GM18511 (cell line): ENCODE measurements at regions not wholly inside any gene's neighbourhood (a gene's known extent, or its start where the extent isn't known, plus 50 kb on each side); places are given as distances from the start of the nearest gene placed in this dataset.

Source experiments
- ATAC-seq: cut with Tn5 transposase; IDR thresholded peaks from one replicate; pipeline ENCODE4 v1.9.1; 2021; ENCODE audit warnings: mild to moderate bottlenecking, moderate library complexity; ENCODE audit not compliant: unreplicated experiment

DNA sequence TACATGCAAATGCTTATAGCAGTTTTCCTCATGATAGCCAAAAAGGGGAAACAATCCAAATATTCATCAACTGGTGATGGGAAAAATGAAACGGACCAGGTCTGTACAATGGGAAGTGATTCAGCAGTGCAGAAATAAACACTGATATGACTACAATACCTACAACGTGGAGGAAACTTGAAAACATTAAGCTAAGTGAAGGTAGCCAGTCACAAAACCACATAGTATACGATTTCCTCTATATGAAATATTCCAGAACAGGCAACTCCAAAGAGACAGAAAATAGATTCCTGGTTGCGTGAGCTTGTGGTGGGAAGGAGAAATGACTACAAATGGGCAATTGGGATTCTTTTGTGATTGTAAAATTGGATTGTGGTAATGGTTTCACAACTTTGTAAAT, 263.1 kb upstream of the PITRM1 start:
- no peak for ATAC-seq

DNA sequence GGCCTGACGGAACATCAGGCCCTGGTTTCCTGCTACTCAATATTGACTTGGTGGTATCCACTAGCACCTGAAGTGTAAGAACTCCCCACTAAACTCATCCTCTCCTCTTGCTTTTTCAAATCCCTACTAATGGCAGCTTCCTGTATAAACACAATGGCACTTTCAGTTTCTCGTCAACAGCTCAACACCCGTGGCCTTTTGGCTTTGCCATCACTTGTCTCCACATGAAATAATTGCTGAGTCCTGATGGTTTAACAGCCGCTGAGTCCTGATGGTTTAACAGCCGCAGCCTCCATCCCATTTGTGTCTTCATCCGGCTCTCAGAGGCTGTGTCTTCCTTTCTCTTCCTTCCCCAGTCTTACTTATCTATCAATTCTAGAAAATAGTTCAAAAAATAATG, 261.4 kb upstream of the PITRM1 start:
- no peak for ATAC-seq

DNA sequence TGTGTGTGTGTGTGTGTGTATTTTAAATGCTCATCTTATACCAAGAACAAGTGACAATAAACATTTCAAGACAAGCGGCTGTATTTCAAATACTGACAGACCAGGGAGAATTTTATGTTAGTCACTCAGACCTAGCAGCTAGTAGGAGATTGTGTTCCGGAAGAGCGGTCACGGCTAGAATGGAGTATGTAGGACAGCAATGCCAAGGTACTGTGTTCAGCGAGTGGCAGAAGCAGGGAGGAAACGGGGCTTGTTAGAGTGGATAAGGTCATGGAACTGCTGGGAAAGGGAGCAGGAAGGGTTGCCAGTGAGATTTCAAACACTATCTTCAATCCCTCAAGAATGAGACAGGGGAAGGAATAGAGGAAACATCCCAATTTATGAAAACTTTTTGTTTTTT, 260.5 kb upstream of the PITRM1 start:
- no peak for ATAC-seq

DNA sequence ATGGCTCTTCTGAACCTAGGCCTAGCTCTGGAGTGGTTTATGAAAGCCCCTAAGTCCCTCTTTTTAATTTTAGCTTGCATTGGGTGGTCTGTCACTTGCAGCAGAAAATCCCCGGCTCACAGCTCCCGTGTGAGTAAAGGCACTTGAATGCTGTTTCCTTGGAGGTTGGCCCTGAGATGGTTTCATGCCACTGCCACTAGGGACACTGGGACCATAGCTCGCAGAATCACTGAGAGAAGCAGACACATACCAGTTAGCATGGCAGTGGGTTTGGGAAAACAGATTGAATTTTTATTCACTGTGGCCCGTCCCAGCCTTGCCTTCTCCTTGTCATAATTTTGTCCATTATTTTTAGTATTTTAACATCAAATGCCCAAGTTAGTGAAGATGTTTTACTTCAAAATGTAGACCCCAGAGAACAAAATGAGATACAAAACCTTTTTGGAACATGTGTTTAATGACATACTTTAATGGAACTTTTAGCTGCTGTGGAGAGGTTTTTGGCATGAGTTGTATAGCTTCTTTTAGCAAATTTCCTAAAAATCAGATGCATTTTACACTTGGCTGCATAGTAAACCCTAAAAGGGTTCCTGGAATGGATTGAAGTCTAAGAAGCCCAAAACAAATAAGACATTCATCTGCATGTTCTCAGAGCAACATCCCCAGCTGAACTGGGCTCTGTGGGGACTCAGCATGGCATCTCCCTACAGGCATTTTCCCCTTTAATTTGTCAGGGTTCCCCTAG, 259.7 kb upstream of the PITRM1 start:
- ATAC-seq, result no peak

DNA sequence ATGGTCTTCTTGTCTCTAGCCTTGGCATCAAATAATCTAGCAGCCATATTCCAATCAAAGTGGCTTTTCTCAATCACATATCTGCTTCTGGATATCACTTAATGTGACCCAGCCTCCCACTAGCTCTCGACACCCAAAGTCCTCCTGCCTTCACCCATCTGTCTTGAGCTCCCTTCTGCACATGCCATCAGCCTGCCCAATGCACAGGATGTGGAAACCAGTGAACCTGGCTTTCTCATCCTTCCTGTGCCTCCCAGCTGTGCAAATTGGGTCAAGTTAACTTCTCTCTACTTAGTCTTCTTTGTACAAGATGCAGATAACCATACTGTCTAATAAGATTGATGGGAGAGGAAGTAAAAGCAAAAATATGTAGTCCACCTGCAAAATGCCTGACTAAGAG, 257.9 kb upstream of the PITRM1 start:
- no peak for ATAC-seq

DNA sequence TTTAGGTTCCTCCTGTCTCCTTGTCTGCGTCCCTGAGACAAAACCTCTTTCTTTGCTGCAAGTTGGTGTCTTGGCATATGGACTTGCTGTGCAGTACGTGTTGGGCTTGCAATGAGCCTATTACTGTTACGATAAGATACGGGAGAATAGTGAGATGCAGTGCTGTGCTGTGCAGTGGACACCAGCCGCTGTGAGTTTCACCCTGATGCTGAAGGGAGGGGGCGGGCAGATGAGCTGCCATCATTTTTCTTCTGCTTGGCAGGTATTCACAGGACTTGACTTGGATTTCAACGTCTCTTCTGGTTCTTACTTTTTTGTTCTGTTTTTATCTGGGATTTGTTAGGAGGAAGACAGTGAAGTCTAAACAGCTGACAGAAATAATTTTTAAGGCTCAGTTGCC, 257.1 kb upstream of the PITRM1 start:
- ATAC-seq, result no peak

DNA sequence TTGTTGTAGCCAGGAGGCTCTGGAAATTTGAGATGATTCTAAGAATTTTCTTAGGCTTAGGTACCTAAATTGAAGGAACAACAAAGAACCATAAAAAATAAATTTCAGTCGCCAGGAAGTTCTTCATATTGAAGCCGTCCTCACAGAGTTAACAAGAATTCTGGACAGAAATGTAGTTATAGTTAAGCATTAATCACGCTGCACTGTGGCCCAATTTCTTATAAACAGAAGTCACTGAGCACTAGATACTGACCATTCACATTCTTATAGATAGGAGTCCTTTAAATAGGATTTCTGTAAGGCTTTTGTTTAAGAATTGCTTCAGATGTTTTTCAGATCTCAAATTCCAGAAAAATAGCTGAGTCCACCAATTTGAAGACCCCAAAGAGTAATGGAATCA, 256.2 kb upstream of the PITRM1 start:
- no peak for ATAC-seq

DNA sequence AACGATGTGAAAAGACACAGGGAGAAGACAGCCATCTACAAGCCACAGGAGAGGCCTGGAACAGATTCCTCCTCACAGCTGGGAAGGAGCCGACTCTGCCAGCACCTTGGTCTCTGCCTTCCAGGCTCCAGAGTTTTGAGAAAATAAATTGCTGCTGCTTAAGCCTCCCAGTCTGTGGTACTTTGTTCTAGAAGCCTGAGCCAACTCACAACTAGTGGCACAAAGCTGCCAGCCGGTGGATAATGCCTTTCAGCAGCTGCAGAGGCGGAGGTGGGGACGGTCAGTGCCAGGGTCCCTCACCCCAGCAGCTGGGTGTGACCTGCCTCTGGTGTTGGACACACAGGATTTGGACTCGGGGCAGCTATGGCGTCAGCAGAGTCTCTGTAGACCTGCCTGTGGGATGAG, 255.4 kb upstream of the PITRM1 start:
- no peak for ATAC-seq

DNA sequence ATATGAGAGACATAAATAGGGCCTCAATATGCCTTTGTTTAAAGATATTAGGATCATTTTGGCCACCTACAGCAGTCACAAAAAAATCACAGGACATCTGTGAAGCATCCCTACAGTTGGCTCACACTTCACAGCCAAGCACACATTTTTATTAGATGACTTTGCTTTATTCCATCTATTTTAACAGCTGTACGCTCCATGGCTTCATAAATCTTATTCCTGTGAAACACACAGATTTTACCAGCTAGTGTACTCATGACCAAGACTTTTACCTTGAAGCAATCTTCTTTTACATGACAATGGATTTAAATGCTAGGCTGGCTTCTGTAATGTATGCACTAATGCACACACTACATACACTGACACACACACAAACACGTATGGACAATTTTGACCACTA, 254.8 kb upstream of the PITRM1 start:
- no peak for ATAC-seq

DNA sequence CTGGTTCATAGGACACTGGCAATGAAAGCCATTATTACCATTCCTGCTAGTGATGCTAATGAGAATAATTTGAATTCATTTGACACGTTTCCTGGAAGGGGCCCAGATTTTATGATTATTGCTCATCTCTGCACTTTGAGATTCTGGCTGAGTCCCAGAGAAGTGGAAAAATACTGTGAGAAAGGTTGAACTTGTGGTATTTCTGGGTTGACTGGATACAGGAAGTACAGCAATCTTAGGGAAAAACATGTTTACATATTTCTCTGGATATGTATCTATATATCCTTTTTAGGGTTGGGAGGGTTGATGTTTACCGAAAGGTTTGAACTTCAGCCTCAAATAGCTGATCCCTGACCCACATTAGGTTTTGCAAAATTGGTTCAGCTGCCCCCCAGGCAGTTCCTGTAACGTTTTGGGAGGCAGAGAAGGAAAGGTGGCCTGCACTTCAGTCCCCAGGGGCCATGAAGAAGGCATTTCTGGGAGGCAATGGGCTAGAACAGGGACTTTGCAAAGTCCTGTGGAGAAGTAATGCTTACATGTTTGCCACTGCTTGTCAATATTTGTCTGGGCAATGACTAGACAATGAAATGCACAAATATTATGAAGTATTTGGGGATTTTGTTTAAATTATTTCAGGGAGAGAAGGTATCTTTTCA, 253.7 kb upstream of the PITRM1 start:
- ATAC-seq, result no peak

DNA sequence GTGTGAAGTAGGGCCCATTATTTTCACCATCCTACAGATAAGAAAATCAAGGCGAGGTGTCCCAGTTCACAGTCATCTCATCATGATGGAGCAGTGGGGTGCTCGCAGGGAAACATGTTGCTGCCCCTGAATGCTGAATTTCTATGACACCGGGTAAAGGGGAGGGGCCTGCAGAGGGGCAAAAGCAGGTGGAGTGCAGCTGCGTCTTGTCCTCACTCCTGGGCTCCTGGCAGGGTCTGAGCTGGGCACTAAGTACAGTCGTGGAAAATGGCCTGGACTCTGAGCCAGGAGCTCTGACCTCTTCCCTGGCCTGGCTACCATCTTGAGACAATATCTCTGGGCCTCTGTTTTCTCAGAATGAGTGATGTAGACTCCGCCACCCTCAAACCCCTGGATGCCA, 253.1 kb upstream of the PITRM1 start:
- ATAC-seq, result no peak

DNA sequence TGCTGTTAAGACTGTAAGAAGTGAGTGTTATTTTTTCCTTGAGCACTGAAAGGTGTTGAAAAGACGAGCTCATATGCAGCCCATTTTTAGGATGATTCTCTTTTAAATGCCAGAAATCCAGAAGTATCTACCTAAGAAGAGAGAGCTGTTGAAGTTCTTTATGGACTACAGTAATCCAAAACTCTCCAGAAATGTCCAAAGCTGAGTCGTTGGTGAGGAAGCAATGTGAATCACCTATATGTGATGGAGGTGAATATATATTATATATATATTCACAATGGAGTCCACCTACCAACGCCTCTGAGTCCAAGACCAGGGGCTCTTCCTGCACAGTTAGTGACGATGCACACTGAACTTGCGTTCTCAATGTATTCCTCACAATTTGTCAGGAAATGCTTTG, 252.7 kb upstream of the PITRM1 start:
- no peak for ATAC-seq

DNA sequence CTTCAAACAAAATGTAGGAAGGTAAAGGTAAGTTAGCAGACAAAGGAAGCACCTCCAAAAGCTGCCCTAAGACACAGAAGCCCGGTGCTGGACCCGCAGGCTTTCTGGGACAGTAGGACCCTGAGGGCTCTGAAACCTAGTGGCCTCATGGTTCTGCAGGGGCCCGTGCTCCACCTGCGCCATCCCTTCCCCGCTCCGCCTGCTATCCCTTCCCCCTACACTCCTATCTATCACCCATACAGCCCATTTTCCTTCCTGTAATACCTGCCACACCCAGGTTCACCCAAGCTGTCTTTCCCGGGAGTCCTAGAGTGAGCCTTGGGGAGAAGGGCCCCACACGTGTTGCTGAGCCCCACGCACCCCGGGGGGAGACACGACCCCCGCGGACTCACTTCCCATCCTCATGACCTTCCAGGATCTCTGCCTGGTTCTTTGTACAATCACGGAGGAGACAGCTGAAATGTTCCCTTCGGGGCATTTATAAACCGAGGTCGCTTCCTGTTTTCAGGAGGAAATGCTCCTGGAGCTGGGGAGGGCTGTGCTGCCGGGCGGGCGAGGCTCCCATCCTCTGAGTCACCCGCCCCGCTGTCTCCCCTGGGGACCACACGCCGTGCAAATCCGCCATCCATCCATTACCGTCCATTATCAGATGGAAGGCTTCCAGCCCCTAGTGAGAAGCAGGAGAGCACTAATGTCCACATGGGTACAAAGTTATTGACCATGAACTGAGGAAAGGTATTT, 251.7 kb upstream of the PITRM1 start:
- ATAC-seq, result no peak

DNA sequence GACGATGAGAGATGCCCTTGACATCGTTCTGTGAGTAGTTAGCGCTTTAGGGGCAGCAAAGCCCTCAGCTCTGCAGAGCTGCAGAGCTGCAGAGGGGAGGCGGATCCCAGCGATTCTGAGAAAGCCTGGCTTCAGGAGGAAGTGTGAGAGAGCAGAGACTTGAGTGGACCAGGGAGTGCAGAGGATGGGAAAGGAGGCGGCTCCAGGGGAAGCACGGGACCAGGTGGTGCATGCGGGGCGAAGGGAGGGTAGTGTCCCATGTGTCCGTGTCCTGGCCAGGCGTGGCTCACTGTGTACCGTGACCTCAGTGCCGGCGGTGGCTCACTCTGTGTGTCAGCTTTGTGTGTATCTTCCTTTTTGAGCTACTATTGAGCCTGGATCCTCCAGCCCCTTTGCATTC, 250.8 kb upstream of the PITRM1 start:
- no peak for ATAC-seq

DNA sequence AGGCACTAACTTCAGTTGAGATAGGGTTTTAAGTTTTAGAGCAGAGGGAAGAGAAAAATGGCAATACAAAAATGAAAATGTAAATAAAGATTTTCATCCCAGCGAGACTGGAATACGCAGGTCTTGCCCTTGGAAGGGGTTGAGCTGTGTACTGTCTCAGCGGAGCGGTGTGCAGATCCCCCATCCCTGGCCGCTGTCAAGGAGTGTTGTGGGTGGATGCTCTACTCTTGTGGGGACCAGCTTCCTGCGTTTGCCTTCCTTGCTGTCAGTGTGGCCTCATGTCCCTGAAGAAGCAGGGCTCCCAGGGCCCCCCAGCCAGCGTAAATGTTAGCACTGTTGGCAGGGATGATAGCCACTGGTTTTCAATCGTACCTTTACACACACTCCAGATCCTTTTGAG, 249.7 kb upstream of the PITRM1 start:
- ATAC-seq, result no peak

DNA sequence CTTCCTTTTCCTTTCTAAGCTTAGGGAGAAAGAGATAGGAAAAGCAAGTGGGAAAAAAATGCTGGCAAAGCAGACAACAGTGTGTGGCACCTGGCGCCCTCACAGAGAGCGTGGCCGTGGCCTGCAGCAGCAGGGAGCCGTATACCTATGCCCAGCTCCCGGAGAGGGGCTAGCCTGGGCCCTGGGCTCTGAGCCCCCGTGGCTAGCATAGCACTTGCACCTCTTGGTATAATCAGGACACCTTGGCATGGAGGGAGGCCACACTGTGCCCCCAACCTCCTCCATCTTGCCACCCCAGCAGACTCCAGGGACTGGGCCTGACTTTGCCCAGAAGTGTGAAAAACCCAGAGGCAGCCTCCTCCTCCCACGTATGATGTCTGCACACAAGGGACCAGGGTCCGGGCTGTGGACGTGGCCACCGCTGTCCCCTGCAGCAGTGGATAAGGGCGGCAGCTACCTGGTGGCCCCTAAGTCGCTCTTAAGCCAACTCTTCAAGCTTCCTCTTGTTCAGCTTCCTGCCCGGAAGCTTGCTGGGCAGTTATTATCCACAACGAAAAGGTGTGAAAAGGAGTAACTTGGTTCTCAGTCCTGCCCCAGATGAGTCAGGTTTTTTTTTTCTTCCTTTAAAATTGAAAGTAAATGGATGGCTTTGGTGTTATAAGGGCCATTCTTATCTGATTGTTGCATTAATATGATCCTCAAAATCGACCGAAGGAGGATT, 249.1 kb upstream of the PITRM1 start:
- ATAC-seq, result no peak

DNA sequence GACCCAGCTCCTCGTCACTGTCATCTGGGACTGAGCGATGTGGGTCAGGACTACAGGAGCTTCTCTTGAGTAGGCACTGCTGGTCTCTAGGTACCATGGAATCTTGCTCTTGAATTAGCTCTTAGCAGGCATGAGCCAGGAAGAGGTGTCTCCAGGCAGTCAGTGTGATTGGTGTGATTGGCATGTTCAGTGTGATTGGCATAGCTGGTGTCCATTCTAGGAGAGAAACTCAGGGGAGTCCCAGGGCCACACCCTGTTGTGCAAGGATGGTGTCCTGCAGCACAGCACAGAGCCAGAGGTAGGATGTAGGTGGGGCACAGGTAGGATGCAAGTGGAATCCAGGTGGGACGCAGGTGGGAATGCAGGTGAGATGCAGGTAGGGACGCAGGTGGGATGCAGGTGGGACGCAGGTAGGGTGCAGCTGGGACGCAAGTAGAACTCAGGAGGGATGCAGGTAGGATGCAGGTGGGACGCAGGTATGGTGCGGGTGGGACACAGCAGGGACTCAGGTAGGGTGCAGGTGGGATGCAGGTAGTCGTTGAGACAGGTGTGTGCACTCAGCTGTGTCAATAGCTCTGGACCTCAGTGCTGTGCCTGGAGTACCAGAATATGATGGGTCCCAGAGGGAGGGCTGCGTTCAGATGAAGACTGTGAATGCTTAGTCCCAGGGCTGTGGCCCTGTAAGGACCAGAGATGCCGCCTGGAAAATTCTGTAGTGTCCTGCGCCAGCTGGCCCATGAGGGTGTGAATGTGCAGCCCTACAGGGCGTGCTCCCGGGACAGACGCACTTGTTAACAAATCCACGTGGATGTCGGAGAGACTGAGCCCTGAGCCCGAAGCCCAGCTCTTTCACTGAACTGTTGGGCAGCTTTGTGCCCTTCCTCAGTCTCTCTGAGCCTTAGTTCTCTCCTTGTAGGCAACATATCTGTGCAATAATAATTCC, 248.2 kb upstream of the PITRM1 start:
- no peak for ATAC-seq

DNA sequence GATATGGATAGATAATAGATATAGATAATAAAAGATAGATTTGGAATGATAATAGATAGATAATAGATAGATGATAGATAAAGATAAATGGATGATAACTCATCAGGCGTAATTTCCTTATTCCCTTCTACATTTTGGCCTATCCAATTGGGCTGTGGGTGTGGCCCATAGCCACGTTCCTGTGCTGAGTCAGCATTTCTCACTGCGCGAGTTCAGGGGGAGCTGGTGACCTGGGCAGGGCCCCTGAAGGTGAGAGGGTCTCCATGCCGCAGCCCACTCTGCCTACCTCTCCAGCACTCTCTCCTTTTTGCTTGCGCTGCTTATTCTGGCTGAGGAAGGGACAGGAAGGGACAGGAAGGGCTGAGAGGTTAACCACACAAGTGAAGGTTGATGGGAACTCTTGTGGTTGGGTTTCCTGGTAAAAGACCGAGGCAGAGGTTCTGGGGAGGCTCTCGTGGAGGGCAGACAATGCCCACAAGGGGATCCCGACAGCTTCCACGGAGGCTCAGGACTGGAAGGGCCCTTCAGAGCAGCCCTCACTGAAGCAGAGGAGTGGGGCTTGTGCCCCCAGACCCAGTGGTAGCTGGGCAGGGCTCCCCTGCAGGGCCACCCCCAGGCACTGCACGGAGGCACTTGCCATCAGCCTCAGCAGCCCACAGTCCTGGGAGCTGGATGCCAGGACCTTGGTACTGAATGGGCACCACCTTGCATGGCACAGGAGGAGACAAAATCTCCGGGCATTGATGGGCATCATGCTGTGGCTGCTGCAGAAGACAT, 247.3 kb upstream of the PITRM1 start:
- no peak for ATAC-seq

DNA sequence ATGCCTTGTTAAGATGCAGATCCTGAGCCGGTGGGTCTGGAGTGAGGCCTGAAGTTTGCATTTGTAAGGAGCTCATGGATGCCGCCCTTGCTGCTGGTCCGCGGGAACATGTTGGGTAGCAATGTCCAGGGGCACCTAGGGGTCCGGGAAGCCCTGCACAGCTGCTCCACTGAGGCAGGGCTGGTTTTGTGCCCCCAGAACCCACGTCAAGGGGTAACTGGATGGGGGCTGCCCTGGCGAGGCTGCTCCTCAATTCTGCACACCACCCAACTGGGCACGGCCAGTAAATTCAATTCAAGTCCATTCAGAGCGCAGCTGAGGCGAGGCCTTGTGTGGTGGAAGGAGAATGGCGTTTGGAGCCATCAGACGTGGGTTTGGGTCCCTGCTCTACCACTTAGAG, 246.3 kb upstream of the PITRM1 start:
- ATAC-seq, result no peak
